Gastrocnemius medialis (tissue), 4 donors: ENCODE measurements at regions not wholly inside any gene's neighbourhood (a gene's known extent, or its start where the extent isn't known, plus 50 kb on each side); places are given as distances from the start of the nearest gene placed in this dataset.

Experiments
- ATAC-seq, 2 donors: fragments of 150-250 bp; one replicate each; pipeline ENCODE4 v1.9.1; 2016
- DNase-seq, 2 donors: peaks; one replicate each; pipeline ENCODE4 v3.0.0-alpha.2; 2019
- H3K27ac ChIP-seq, 4 donors: fragments of 200-600 bp; sonication (generic); 1 replicate in 1 of 4; 2 replicates in 3 of 4; pipeline ENCODE4 v1.5.1; 2016 to 2018; ENCODE audit warnings: mild to moderate bottlenecking in 2 of 4, moderate library complexity in 1 of 4
- H3K27me3 ChIP-seq, 3 donors: fragments of 200-600 bp; sonication (generic) in 2 of 3; 1 replicate in 1 of 3; 2 replicates in 2 of 3; pipeline versions ENCODE4 v1.5.1 to v1.6.0; 2016 to 2019; ENCODE audit warnings: mild to moderate bottlenecking in 1 of 3, moderate library complexity in 1 of 3
- H3K36me3 ChIP-seq, 2 donors: fragments of 200-600 bp; sonication (generic) in 1 of 2; one replicate each; pipeline ENCODE4 v1.5.1; 2017 to 2018
- H3K4me1 ChIP-seq, 2 donors: fragments of 200-600 bp; sonication (generic) in 1 of 2; one replicate each; pipeline ENCODE4 v1.5.1; 2016 to 2017; ENCODE audit warnings: mild to moderate bottlenecking in 2 of 2
- H3K4me3 ChIP-seq, 4 donors: fragments of 200-600 bp; sonication (generic) in 3 of 4; 1 replicate in 1 of 4; 2 replicates in 3 of 4; pipeline ENCODE4 v1.5.1; 2016 to 2019; ENCODE audit warnings: mild to moderate bottlenecking in 2 of 4
- H3K9me3 ChIP-seq, 3 donors: fragments of 200-600 bp; sonication (generic) in 2 of 3; 1 replicate in 1 of 3; 2 replicates in 2 of 3; pipeline ENCODE4 v1.5.1; 2016 to 2019
- POLR2A ChIP-seq, 2 donors: fragments of 450-650 bp; IDR thresholded peaks; one replicate each; pipeline ENCODE4 v1.6.1; 2017; ENCODE audit warnings: antibody characterized with exemption in 2 of 2, mild to moderate bottlenecking in 2 of 2, moderate library complexity in 2 of 2
- in situ Hi-C, 4 donors: fragments of 200-750 bp; cut with MboI; loops; one replicate each; pipeline versions ENCODE4 v1.15.0 to v1.8.0; 2017; ENCODE audit warnings: low sequenced_read_pairs in 4 of 4
- intact Hi-C: fragments of 100-400 bp; cut with DNase I; formaldehyde crosslinking; loops from one replicate; pipeline ENCODE4 v1.15.1; 2023; ENCODE audit warnings: low total_unique reads
- TF ChIP-seq, protein P1 (sequence below), 5 experiments: fragments of 450-650 bp in 3 of 5; fragments of 200-600 bp in 2 of 5; sonication (generic) in 2 of 5; IDR thresholded peaks in 4 of 5; conservative IDR thresholded peaks in 1 of 5; 1 replicate in 4 of 5; 2 replicates in 1 of 5; pipeline ENCODE4 v1.5.1; 2016 to 2019; ENCODE audit warnings: antibody characterized with exemption in 5 of 5, mild to moderate bottlenecking in 3 of 5, moderate library complexity in 3 of 5

DNA sequence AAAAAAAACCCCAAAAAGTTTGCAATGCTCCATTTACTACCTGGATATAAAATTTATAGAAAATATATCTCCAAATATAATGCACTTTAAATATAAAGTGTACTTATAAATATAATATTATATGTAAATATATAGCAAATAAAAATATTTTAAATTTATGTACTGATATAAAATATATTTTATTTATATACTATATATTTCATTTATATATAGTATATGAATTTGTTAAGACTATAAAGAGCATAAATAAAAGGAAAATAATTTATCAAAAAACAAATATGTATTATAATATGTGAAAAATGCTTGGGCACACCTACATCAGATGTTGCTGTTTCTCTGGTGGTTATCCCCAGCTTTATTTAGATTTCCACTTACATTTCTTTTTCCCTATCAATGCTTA is 71.0 kb upstream of the ZBTB18 start:
- H3K27me3 ChIP-seq = no peaks in the 10 kb centered on the region
- H3K9me3 ChIP-seq = no peaks in the 10 kb centered on the region
- in situ Hi-C loops (no loop called here), intact Hi-C loops (no loop called here)
- no peak overlapping the region for H3K27ac ChIP-seq
- no peaks in the 10 kb centered on the region for H3K4me1 ChIP-seq
- TF ChIP-seq POLR2A (IDR thresholded peaks at IDR 0.05) = no peak
- TF ChIP-seq, protein P1, sequence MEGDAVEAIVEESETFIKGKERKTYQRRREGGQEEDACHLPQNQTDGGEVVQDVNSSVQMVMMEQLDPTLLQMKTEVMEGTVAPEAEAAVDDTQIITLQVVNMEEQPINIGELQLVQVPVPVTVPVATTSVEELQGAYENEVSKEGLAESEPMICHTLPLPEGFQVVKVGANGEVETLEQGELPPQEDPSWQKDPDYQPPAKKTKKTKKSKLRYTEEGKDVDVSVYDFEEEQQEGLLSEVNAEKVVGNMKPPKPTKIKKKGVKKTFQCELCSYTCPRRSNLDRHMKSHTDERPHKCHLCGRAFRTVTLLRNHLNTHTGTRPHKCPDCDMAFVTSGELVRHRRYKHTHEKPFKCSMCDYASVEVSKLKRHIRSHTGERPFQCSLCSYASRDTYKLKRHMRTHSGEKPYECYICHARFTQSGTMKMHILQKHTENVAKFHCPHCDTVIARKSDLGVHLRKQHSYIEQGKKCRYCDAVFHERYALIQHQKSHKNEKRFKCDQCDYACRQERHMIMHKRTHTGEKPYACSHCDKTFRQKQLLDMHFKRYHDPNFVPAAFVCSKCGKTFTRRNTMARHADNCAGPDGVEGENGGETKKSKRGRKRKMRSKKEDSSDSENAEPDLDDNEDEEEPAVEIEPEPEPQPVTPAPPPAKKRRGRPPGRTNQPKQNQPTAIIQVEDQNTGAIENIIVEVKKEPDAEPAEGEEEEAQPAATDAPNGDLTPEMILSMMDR (IDR thresholded peaks at IDR 0.05 in 4 of 5, conservative IDR thresholded peaks at IDR 0.05 in 1 of 5) = no peak
- no peak for DNase-seq
- no peaks in the 10 kb centered on the region for H3K36me3 ChIP-seq
- no peak overlapping the region for H3K4me3 ChIP-seq
- ATAC-seq = no peak

DNA sequence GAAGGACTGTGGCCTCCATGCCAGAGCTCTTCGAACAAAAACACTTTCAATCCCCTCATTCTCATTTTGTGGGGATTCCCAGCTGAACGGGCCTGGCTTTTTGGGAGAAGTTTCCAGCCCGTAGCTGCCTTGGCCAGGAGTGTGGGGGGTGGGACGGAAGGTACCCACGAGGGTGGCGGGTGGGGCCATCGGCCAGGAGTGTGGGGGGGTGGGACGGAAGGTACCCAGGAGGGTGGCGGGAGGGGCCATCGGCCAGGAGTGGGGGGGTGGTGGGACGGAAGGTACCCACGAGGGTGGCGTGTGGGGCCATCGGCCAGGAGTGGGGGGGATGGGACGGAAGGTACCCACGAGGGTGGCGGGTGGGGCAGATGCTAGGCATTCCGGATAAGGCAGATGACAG is 71.7 kb upstream of the ZBTB18 start:
- intact Hi-C loops = no loop called here
- Histone ChIP-seq H3K27ac (no peak overlapping the region), H3K36me3 (no peaks in the 10 kb centered on the region), H3K4me3 (no peak overlapping the region), H3K9me3 (no peaks in the 10 kb centered on the region), H3K4me1 (no peaks in the 10 kb centered on the region), H3K27me3 (no peaks in the 10 kb centered on the region)
- no peak for ATAC-seq
- no peak for DNase-seq
- in situ Hi-C loops = no loop called here
- TF ChIP-seq, protein P1 (IDR thresholded peaks at IDR 0.05 in 4 of 5, conservative IDR thresholded peaks at IDR 0.05 in 1 of 5) = no peak
- TF ChIP-seq POLR2A (IDR thresholded peaks at IDR 0.05) = no peak

DNA sequence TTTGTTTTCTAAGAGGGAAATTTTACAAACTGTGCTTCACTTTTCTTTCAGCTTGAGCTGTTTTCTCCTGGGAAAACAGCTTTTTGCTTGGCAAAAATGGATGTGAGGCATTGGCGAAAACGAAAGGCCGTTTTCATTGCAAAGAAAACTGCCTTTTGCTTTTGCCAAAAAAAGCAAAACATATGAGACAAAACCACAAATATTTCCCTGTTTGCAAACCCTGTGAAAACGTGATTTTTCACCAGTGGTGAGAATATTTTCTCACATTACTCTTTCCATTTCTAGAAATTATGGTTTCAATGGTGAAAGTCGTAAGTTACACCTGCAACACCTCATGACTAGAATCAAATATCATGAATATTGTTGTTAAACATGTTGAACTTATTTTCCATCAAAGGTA is 74.0 kb upstream of the ZBTB18 start:
- no peak overlapping the region for H3K4me3 ChIP-seq
- H3K27me3 ChIP-seq = no peaks in the 10 kb centered on the region
- H3K27ac ChIP-seq = no peak overlapping the region
- TF ChIP-seq POLR2A (IDR thresholded peaks at IDR 0.05) = no peak
- TF ChIP-seq, protein P1 (IDR thresholded peaks at IDR 0.05 in 4 of 5, conservative IDR thresholded peaks at IDR 0.05 in 1 of 5) = no peak
- H3K36me3 ChIP-seq = no peaks in the 10 kb centered on the region
- in situ Hi-C loops = no loop called here
- ATAC-seq (no peak), DNase-seq (no peak)
- H3K9me3 ChIP-seq = no peaks in the 10 kb centered on the region
- no peaks in the 10 kb centered on the region for H3K4me1 ChIP-seq
- intact Hi-C loops = no loop called here

DNA sequence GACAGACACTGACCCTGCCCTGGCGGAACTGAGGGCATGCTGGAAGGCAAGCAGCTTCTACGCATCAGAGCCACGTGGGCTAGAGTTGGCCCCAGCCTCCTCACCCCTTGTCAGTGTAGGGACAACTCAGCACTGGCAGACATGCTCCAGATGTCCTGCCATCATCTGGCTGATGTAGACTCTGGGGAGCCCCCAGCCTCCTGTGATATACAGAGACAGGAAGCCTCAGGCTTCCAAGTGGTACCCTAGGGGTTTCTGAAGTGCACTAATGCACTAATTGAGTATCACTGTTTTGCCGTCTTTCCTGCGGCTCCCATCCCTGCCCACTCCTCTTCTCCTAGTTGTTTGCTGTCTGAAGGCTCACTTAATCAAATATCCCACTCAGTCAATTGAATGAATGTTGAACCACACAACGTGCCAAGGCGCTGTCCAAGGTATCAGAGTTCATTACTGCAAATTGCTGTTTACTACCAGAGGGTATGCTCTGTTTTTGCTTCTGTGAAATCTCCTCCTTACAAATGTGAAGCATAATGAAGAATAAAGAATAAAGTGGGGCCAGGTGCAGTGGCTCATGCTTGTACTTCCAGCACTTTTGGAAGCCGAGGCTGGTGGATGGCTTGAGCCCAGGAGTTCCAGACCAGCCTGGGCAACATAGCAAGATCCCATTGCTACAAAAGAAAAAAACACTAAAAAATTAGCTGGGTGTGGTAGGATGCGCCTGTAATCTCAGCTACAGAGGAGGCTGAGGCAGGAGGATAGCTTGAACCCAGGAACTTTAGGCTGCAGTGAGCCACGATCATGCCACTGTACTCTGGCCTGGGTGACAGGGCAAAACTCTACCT is 76.4 kb upstream of the ZBTB18 start:
- DNase-seq (no peak), ATAC-seq (no peak)
- H3K4me3 ChIP-seq = no peak overlapping the region
- TF ChIP-seq POLR2A (IDR thresholded peaks at IDR 0.05) = no peak
- TF ChIP-seq, protein P1 (IDR thresholded peaks at IDR 0.05 in 4 of 5, conservative IDR thresholded peaks at IDR 0.05 in 1 of 5) = no peak
- no peak overlapping the region for H3K27ac ChIP-seq
- H3K4me1 ChIP-seq = peaks cover 0 to 3% of the 10 kb centered on the region in 2 donors
- H3K9me3 ChIP-seq = no peaks in the 10 kb centered on the region
- intact Hi-C loops (no loop called here), in situ Hi-C loops (no loop called here)
- H3K27me3 ChIP-seq = no peaks in the 10 kb centered on the region
- no peaks in the 10 kb centered on the region for H3K36me3 ChIP-seq
